GM10266 (cell line): ENCODE measurements at regions not wholly inside any gene's neighbourhood (a gene's known extent, or its start where the extent isn't known, plus 50 kb on each side); places are given as distances from the start of the nearest gene placed in this dataset.
A peak's percentile ranks its signal among the peaks of the same experiment; 100 is the strongest.

Experiments
- DNase-seq: peaks from one replicate; pipeline ENCODE4 v3.0.0; 2012; ENCODE audit errors: extremely low spot score
- CTCF ChIP-seq: IDR thresholded peaks from 2 replicates; pipeline ENCODE4 v1.5.1; 2012; ENCODE audit warnings: mild to moderate bottlenecking, low read depth; ENCODE audit not compliant: control insufficient read depth, insufficient read depth; ENCODE audit errors: missing control alignments

- no peak for TF ChIP-seq CTCF
- peak; percentile 21 for DNase-seq
Measured at GRCh38 chr10:44035474-44036197, 349.3 kb downstream of the CXCL12 start.

- no peak for DNase-seq
- TF ChIP-seq CTCF = no peak
Measured at GRCh38 chr10:44034946-44035345, 350.0 kb downstream of the CXCL12 start.

GRCh38 chr10:44033008-44033407 lies 351.9 kb downstream of the CXCL12 start:
- no peak for TF ChIP-seq CTCF
- DNase-seq = no peak

GRCh38 chr10:44032216-44032615 lies 352.7 kb downstream of the CXCL12 start:
- no peak for TF ChIP-seq CTCF
- no peak for DNase-seq

- DNase-seq = no peak
- no peak for TF ChIP-seq CTCF
Measured at GRCh38 chr10:44030738-44031137, 354.2 kb downstream of the CXCL12 start.

- DNase-seq = peak; percentile 36
- peak; percentile 62 for TF ChIP-seq CTCF
Measured at GRCh38 chr10:44030132-44030531, 354.8 kb downstream of the CXCL12 start.

- no peak for TF ChIP-seq CTCF
- no peak for DNase-seq
Measured at GRCh38 chr10:44028384-44029137, 356.3 kb downstream of the CXCL12 start.
